Neural cell (in vitro differentiated cells): ENCODE measurements at regions not wholly inside any gene's neighbourhood (a gene's known extent, or its start where the extent isn't known, plus 50 kb on each side); places are given as distances from the start of the nearest gene placed in this dataset.

Experiments used
- CTCF ChIP-seq: fragments of 450-650 bp; IDR thresholded peaks from 2 replicates; pipeline ENCODE4 v1.5.1; 2014; ENCODE audit warnings: antibody characterized with exemption, mild to moderate bottlenecking, moderate library complexity; ENCODE audit not compliant: poor library complexity, severe bottlenecking
- MXI1 ChIP-seq: fragments of 450-650 bp; conservative IDR thresholded peaks from 2 replicates; pipeline ENCODE4 v1.6.1; 2014; ENCODE audit warnings: antibody characterized with exemption, mild to moderate bottlenecking; ENCODE audit not compliant: poor library complexity, severe bottlenecking
- SMC3 ChIP-seq: fragments of 450-650 bp; conservative IDR thresholded peaks from 2 replicates; pipeline ENCODE4 v1.6.1; 2014; ENCODE audit warnings: antibody characterized with exemption, mild to moderate bottlenecking, moderate library complexity; ENCODE audit not compliant: poor library complexity

- TF ChIP-seq CTCF (no peak), MXI1 (no peak), SMC3 (no peak)
Measured at GRCh38 chr2:4725618-4726017, 966.6 kb upstream of the SOX11 start.
